CD4-positive, alpha-beta T cell treated with Interleukin-17A for 4 hours (primary cell): ENCODE measurements at regions not wholly inside any gene's neighbourhood (a gene's known extent, or its start where the extent isn't known, plus 50 kb on each side); places are given as distances from the start of the nearest gene placed in this dataset.
"Not testable (repeated sequence)": the region's sequence is repeated elsewhere in the genome, so short reads cannot be mapped to it uniquely, and the experiment has no call there.

Source experiments
- DNase-seq: peaks from one replicate; pipeline ENCODE4 v3.0.0-alpha.2; 2020; ENCODE audit warnings: mixed read lengths

- DNase-seq = not testable (repeated sequence)
Observed at GRCh38 chr5:100013305-100013704, 521.9 kb upstream of the FAM174A start.

GRCh38 chr5:100011160-100011559 is 524.0 kb upstream of the FAM174A start:
- not testable (repeated sequence) for DNase-seq

GRCh38 chr5:100004969-100005368 is 530.2 kb upstream of the FAM174A start:
- DNase-seq = no peak

- no peak for DNase-seq
Observed at GRCh38 chr5:99998319-99998718, 536.9 kb upstream of the FAM174A start.

- no peak for DNase-seq
Observed at GRCh38 chr5:99995407-99995806, 539.8 kb upstream of the FAM174A start.

GRCh38 chr5:99973779-99974178 is 561.4 kb upstream of the FAM174A start:
- no peak for DNase-seq

- no peak for DNase-seq
Observed at GRCh38 chr5:99955962-99956361, 579.2 kb upstream of the FAM174A start.

GRCh38 chr5:99955006-99955405 is 580.2 kb upstream of the FAM174A start:
- no peak for DNase-seq

- DNase-seq = no peak
Observed at GRCh38 chr5:99949969-99950524, 585.1 kb upstream of the FAM174A start.

GRCh38 chr5:99949361-99949760 is 585.8 kb upstream of the FAM174A start:
- DNase-seq = no peak

GRCh38 chr5:99948850-99949249 is 586.3 kb upstream of the FAM174A start:
- DNase-seq = no peak

GRCh38 chr5:99945478-99946442 is 589.4 kb upstream of the FAM174A start:
- DNase-seq = no peak

- no peak for DNase-seq
Observed at GRCh38 chr5:99940540-99940939, 594.6 kb upstream of the FAM174A start.

- no peak for DNase-seq
Observed at GRCh38 chr5:99936911-99937310, 598.3 kb upstream of the FAM174A start.

GRCh38 chr5:99929806-99930135 is 605.4 kb upstream of the FAM174A start:
- no peak for DNase-seq

- DNase-seq = no peak
Observed at GRCh38 chr5:99929067-99929805, 605.9 kb upstream of the FAM174A start.

GRCh38 chr5:99928490-99928889 is 606.7 kb upstream of the FAM174A start:
- DNase-seq = no peak

- DNase-seq = no peak
Observed at GRCh38 chr5:99926463-99926862, 608.7 kb upstream of the FAM174A start.

- DNase-seq = no peak
Observed at GRCh38 chr5:99922386-99922785, 612.8 kb upstream of the FAM174A start.

- DNase-seq = no peak
Observed at GRCh38 chr5:99911971-99912370, 623.2 kb upstream of the FAM174A start.

GRCh38 chr5:99906776-99907175 is 628.4 kb upstream of the FAM174A start:
- DNase-seq = no peak

- no peak for DNase-seq
Observed at GRCh38 chr5:99901972-99902371, 633.2 kb upstream of the FAM174A start.

- no peak for DNase-seq
Observed at GRCh38 chr5:99900302-99900852, 634.8 kb upstream of the FAM174A start.
